ENCODE measurements at regions not wholly inside any gene's neighbourhood (a gene's known extent, or its start where the extent isn't known, plus 50 kb on each side); places are given as distances from the start of the nearest gene placed in this dataset.

GRCh38 chr4:45358573-45359506 is 632.5 kb upstream of the GNPDA2 start:
- no peak for DNase-seq (ENCODE audit: low spot score)

GRCh38 chr4:45353161-45353560 is 626.8 kb upstream of the GNPDA2 start:
- DNase-seq (ENCODE audit: low spot score), result no peak

- DNase-seq (ENCODE audit: low spot score), result no peak
These were observed 624.1 kb upstream of the GNPDA2 start for GRCh38 chr4:45350438-45350837.

GRCh38 chr4:45349859-45350258 is 623.5 kb upstream of the GNPDA2 start:
- DNase-seq (ENCODE audit: low spot score), result no peak

GRCh38 chr4:45346816-45347435 is 620.6 kb upstream of the GNPDA2 start:
- DNase-seq (ENCODE audit: low spot score), result peak; percentile 58

GRCh38 chr4:45345558-45345957 is 619.2 kb upstream of the GNPDA2 start:
- DNase-seq (ENCODE audit: low spot score), result peak; percentile 40

- no peak for DNase-seq (ENCODE audit: low spot score)
These were observed 605.4 kb upstream of the GNPDA2 start for GRCh38 chr4:45331802-45332201.

GRCh38 chr4:45327544-45327943 is 601.2 kb upstream of the GNPDA2 start:
- DNase-seq (ENCODE audit: low spot score), result no peak

GRCh38 chr4:45324455-45325417 is 598.4 kb upstream of the GNPDA2 start:
- DNase-seq (ENCODE audit: low spot score), result no peak

- DNase-seq (ENCODE audit: low spot score), result no peak
These were observed 597.2 kb upstream of the GNPDA2 start for GRCh38 chr4:45323453-45324058.

GRCh38 chr4:45317739-45318138 is 591.4 kb upstream of the GNPDA2 start:
- DNase-seq (ENCODE audit: low spot score), result no peak

GRCh38 chr4:45317276-45317675 is 590.9 kb upstream of the GNPDA2 start:
- no peak for DNase-seq (ENCODE audit: low spot score)

GRCh38 chr4:45316257-45316656 is 589.9 kb upstream of the GNPDA2 start:
- DNase-seq (ENCODE audit: low spot score), result no peak

GRCh38 chr4:45302828-45303227 is 576.5 kb upstream of the GNPDA2 start:
- no peak for DNase-seq (ENCODE audit: low spot score)

GRCh38 chr4:45294464-45294863 is 568.1 kb upstream of the GNPDA2 start:
- DNase-seq (ENCODE audit: low spot score), result no peak

- no peak for DNase-seq (ENCODE audit: low spot score)
These were observed 567.0 kb upstream of the GNPDA2 start for GRCh38 chr4:45293335-45293734.

- DNase-seq (ENCODE audit: low spot score), result no peak
These were observed 566.5 kb upstream of the GNPDA2 start for GRCh38 chr4:45292844-45293243.

- DNase-seq (ENCODE audit: low spot score), result peak; percentile 11
These were observed 558.2 kb upstream of the GNPDA2 start for GRCh38 chr4:45284400-45285085.

- no peak for DNase-seq (ENCODE audit: low spot score)
These were observed 557.0 kb upstream of the GNPDA2 start for GRCh38 chr4:45283352-45283751.

- no peak for DNase-seq (ENCODE audit: low spot score)
These were observed 553.8 kb upstream of the GNPDA2 start for GRCh38 chr4:45280121-45280520.

- no peak for DNase-seq (ENCODE audit: low spot score)
These were observed 549.5 kb upstream of the GNPDA2 start for GRCh38 chr4:45275862-45276261.
